ENCODE measurements at regions not wholly inside any gene's neighbourhood (a gene's known extent, or its start where the extent isn't known, plus 50 kb on each side); places are given as distances from the start of the nearest gene placed in this dataset.
A peak's percentile ranks its signal among the peaks of the same experiment; 100 is the strongest.

- Histone ChIP-seq H3K4me1 (peaks cover 0 to 12% of the 10 kb centered on the region in 2 donors), H3K9me3 (no peaks in the 10 kb centered on the region), H3K36me3 (no peaks in the 10 kb centered on the region), H3K27ac (no peak overlapping the region), H3K4me3 (no peak overlapping the region), H3K27me3 (no peaks in the 10 kb centered on the region)
- intact Hi-C loops (cut with DNase I): no loop called here
- no peak for TF ChIP-seq CTCF (IDR thresholded peaks at IDR 0.05)
- ATAC-seq (no peak), DNase-seq (no peak)
Observed at GRCh38 chr10:78929541-78929940, 139.2 kb upstream of the ZMIZ1 start.

- peak overlapping the region in 1 of 2 donors; percentile 23 for H3K27ac ChIP-seq
- peak in 1 of 4 donors; percentile 61 for DNase-seq
Observed at GRCh38 chr10:78931321-78932053, 137.3 kb upstream of the ZMIZ1 start.

GRCh38 chr10:78932054-78932386 lies 136.7 kb upstream of the ZMIZ1 start:
- intact Hi-C loops (cut with DNase I): no loop called here
- Histone ChIP-seq H3K4me3 (no peak overlapping the region), H3K4me1 (peaks cover 0 to 36% of the 10 kb centered on the region in 2 donors), H3K9me3 (no peaks in the 10 kb centered on the region), H3K36me3 (no peaks in the 10 kb centered on the region), H3K27ac (no peak overlapping the region), H3K27me3 (no peaks in the 10 kb centered on the region)
- no peak for DNase-seq
- no peak for TF ChIP-seq CTCF (IDR thresholded peaks at IDR 0.05)
- no peak for ATAC-seq

More at GRCh38 chr10:78931321-78932053, 137.3 kb upstream of the ZMIZ1 start:
- Histone ChIP-seq H3K27me3 (no peaks in the 10 kb centered on the region), H3K4me3 (no peak overlapping the region), H3K4me1 (peaks cover 0 to 31% of the 10 kb centered on the region in 2 donors), H3K9me3 (no peaks in the 10 kb centered on the region), H3K36me3 (no peaks in the 10 kb centered on the region)
- peak; percentile 70 for ATAC-seq
- intact Hi-C loops (cut with DNase I): no loop called here
- no peak for TF ChIP-seq CTCF (IDR thresholded peaks at IDR 0.05)

- TF ChIP-seq CTCF (IDR thresholded peaks at IDR 0.05): no peak
- Histone ChIP-seq H3K9me3 (no peaks in the 10 kb centered on the region), H3K4me3 (no peak overlapping the region), H3K4me1 (peaks cover 0 to 45% of the 10 kb centered on the region in 2 donors), H3K27ac (no peak overlapping the region), H3K27me3 (no peaks in the 10 kb centered on the region), H3K36me3 (no peaks in the 10 kb centered on the region)
- ATAC-seq: no peak
- DNase-seq: no peak
- intact Hi-C loops (cut with DNase I): no loop called here
Observed at GRCh38 chr10:78932861-78933260, 135.9 kb upstream of the ZMIZ1 start.

- Histone ChIP-seq H3K27ac (peak overlapping the region in 1 of 2 donors; percentile 23), H3K27me3 (no peaks in the 10 kb centered on the region), H3K4me1 (peaks cover 0 to 49% of the 10 kb centered on the region in 2 donors), H3K4me3 (no peak overlapping the region), H3K36me3 (no peaks in the 10 kb centered on the region), H3K9me3 (no peaks in the 10 kb centered on the region)
- ATAC-seq (no peak), DNase-seq (no peak)
- intact Hi-C loops (cut with DNase I): no loop called here
- no peak for TF ChIP-seq CTCF (IDR thresholded peaks at IDR 0.05)
Observed at GRCh38 chr10:78933828-78934531, 134.8 kb upstream of the ZMIZ1 start.

Measured in left lung (tissue), 4 donors.